Breast epithelium (tissue), 3 donors: ENCODE measurements at regions not wholly inside any gene's neighbourhood (a gene's known extent, or its start where the extent isn't known, plus 50 kb on each side); places are given as distances from the start of the nearest gene placed in this dataset.

Experiments used
- POLR2A ChIP-seq: fragments of 450-650 bp; IDR thresholded peaks from one replicate; pipeline ENCODE4 v1.6.1; 2016; ENCODE audit warnings: antibody characterized with exemption, mild to moderate bottlenecking, moderate library complexity
- POLR2AphosphoS5 ChIP-seq, 3 donors: sonication (generic); formaldehyde crosslinking; IDR thresholded peaks; one replicate each; pipeline ENCODE4 v1.6.1; 2017; ENCODE audit warnings: antibody characterized with exemption in 3 of 3
- TF ChIP-seq, protein P1 (sequence below), 3 donors: fragments of 450-650 bp; IDR thresholded peaks; one replicate each; pipeline ENCODE4 v1.5.1; 2016 to 2017; ENCODE audit warnings: antibody characterized with exemption in 3 of 3, mild to moderate bottlenecking in 3 of 3, moderate library complexity in 3 of 3

DNA sequence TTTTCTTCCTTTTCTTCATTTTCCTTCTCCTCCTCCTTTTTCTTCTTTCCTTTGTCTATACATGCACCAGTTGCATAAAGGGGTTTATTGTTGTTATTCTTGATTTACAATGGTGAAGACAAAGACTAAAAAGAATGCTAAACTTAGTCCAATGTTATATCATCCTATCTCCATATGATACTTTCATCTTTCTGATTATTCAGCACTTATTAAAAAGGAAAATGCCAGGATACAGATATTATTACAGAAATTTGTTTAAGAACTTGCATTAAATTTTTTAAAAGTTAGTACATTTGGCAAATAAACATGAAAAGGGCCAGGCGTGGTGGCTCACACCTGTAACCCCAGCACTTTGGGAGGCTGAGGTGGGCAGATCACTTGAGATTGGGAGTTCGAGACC, 1074.9 kb downstream of the EFNA5 start:
- TF ChIP-seq POLR2A (no peak), POLR2AphosphoS5 (IDR thresholded peaks at IDR 0.05) (no peak)
- TF ChIP-seq, protein P1, sequence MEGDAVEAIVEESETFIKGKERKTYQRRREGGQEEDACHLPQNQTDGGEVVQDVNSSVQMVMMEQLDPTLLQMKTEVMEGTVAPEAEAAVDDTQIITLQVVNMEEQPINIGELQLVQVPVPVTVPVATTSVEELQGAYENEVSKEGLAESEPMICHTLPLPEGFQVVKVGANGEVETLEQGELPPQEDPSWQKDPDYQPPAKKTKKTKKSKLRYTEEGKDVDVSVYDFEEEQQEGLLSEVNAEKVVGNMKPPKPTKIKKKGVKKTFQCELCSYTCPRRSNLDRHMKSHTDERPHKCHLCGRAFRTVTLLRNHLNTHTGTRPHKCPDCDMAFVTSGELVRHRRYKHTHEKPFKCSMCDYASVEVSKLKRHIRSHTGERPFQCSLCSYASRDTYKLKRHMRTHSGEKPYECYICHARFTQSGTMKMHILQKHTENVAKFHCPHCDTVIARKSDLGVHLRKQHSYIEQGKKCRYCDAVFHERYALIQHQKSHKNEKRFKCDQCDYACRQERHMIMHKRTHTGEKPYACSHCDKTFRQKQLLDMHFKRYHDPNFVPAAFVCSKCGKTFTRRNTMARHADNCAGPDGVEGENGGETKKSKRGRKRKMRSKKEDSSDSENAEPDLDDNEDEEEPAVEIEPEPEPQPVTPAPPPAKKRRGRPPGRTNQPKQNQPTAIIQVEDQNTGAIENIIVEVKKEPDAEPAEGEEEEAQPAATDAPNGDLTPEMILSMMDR (IDR thresholded peaks at IDR 0.05): no peak
